ENCODE measurements at regions not wholly inside any gene's neighbourhood (a gene's known extent, or its start where the extent isn't known, plus 50 kb on each side); places are given as distances from the start of the nearest gene placed in this dataset.
"Not testable (repeated sequence)": the region's sequence is repeated elsewhere in the genome, so short reads cannot be mapped to it uniquely, and the experiment has no call there.

DNA sequence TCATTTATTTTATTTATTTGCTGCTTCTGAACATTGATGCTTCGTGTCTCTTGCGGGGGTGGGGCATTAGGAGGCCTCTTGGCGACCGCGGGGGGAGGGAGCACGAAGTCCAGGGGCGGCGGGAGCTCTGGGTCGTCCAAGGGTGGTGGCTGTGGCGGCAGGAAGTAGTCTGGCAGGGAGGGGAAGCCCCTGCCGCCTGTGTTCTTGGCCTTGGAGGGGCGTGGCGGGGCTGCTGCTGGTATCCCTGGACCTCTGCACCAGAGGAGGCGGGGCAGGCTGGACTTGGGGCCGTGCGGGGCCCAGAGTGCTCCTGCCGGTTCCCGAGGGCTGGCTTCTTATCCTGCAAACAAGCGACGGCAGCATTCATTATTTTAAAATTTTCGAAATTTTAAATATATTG is 70.5 kb upstream of the ABI1 start:
- no peak for DNase-seq
- intact Hi-C loops (cut with DNase I) = no loop called here
- H3K9me3 ChIP-seq = no peaks in the 10 kb centered on the region
- peak; percentile 37 to 44 for ATAC-seq
- no peaks in the 10 kb centered on the region for H3K27me3 ChIP-seq (ENCODE audit: low read depth)
- no peaks in the 10 kb centered on the region for H3K36me3 ChIP-seq
- no peaks in the 10 kb centered on the region for H3K4me1 ChIP-seq
- H3K27ac ChIP-seq = no peak overlapping the region
- peak overlapping the region; percentile 19 for H3K4me3 ChIP-seq
- TF ChIP-seq, protein P1, sequence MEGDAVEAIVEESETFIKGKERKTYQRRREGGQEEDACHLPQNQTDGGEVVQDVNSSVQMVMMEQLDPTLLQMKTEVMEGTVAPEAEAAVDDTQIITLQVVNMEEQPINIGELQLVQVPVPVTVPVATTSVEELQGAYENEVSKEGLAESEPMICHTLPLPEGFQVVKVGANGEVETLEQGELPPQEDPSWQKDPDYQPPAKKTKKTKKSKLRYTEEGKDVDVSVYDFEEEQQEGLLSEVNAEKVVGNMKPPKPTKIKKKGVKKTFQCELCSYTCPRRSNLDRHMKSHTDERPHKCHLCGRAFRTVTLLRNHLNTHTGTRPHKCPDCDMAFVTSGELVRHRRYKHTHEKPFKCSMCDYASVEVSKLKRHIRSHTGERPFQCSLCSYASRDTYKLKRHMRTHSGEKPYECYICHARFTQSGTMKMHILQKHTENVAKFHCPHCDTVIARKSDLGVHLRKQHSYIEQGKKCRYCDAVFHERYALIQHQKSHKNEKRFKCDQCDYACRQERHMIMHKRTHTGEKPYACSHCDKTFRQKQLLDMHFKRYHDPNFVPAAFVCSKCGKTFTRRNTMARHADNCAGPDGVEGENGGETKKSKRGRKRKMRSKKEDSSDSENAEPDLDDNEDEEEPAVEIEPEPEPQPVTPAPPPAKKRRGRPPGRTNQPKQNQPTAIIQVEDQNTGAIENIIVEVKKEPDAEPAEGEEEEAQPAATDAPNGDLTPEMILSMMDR (IDR thresholded peaks at IDR 0.05) = no peak

GRCh38 chr10:26922824-26923223 is 62.1 kb upstream of the ABI1 start:
- H3K27me3 ChIP-seq (ENCODE audit: low read depth); H3K36me3 ChIP-seq; H3K4me1 ChIP-seq; H3K27ac ChIP-seq; intact Hi-C loops (cut with DNase I); DNase-seq; ATAC-seq; H3K9me3 ChIP-seq; H3K4me3 ChIP-seq: not testable (repeated sequence)

DNA sequence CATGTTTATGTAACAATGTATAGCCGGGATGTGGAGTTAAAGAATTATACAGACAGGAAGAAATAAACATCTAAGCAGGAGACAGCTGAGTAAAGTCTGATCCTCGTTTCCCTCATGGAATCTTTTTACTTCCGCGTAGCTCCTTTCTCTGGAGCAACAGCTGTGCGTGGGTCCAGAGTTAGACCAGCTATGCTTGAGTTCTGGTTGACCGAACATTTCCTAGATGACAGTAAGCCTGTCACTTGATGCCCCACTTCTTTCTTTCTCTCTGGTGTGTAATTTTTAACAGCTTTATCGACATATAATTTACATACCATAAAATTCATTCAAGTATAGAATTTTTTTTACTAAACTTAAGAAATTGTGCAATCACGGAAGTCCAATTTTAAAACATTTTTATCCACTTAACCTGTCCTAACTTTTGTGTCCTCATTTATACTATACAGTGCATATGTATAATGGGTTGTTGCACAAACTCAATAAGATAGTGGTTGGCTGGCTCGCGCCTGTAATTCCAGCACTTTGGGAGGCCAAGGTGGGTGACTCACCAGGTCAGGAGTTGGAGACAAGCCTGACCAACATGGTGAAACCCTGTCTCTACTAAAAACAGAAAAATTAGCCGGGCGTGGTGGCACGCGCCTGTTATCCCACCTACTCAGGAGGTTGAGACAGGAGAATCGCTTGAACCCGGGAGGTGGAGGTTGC is 58.5 kb upstream of the ABI1 start:
- H3K9me3 ChIP-seq; H3K27me3 ChIP-seq (ENCODE audit: low read depth); DNase-seq; H3K4me3 ChIP-seq; intact Hi-C loops (cut with DNase I); H3K4me1 ChIP-seq; H3K36me3 ChIP-seq; H3K27ac ChIP-seq; ATAC-seq: not testable (repeated sequence)

DNA sequence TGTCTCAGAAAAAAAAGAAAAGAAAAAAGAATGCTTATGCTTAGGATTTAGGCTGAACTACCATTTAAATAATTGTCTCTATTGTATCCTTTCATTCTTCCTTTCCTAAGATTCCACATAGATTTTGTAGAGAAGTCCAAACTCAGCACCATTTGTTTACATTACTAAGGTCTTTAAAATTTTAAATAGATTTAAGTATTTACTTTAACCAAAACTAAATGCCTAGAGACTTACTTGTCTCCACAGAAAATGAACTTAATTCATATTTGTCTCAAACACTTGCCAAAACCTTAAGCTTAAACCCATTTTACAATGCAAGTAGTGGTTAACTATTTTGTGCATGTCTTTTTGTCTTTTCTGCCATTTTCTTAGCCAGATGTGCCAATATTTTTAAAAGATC is 54.1 kb upstream of the ABI1 start:
- H3K9me3 ChIP-seq = no peaks in the 10 kb centered on the region
- no peaks in the 10 kb centered on the region for H3K36me3 ChIP-seq
- intact Hi-C loops (cut with DNase I) = no loop called here
- TF ChIP-seq, protein P1 (IDR thresholded peaks at IDR 0.05) = no peak
- H3K4me1 ChIP-seq = no peaks in the 10 kb centered on the region
- DNase-seq (no peak), ATAC-seq (no peak)
- no peak overlapping the region for H3K27ac ChIP-seq
- H3K4me3 ChIP-seq = no peak overlapping the region
- H3K27me3 ChIP-seq (ENCODE audit: low read depth) = no peaks in the 10 kb centered on the region

- TF ChIP-seq, protein P1 (IDR thresholded peaks at IDR 0.05) = no peak
- H3K4me3 ChIP-seq = no peak overlapping the region
- H3K27me3 ChIP-seq (ENCODE audit: low read depth) = no peaks in the 10 kb centered on the region
- DNase-seq (no peak), ATAC-seq (no peak)
- no peaks in the 10 kb centered on the region for H3K9me3 ChIP-seq
- intact Hi-C loops (cut with DNase I) = no loop called here
- H3K27ac ChIP-seq = no peak overlapping the region
- no peaks in the 10 kb centered on the region for H3K36me3 ChIP-seq
- H3K4me1 ChIP-seq = no peaks in the 10 kb centered on the region
Observed at GRCh38 chr10:26911811-26912461, 51.2 kb upstream of the ABI1 start.

Measured in lower lobe of right lung (tissue), 2 donors.